Left lobe of liver (tissue), 2 donors: ENCODE measurements at regions not wholly inside any gene's neighbourhood (a gene's known extent, or its start where the extent isn't known, plus 50 kb on each side); places are given as distances from the start of the nearest gene placed in this dataset.
A peak's percentile ranks its signal among the peaks of the same experiment; 100 is the strongest.

Experiments
- ATAC-seq: fragments of 200-7000 bp; cut with Tn5 transposase; one replicate; pipeline ENCODE4 v1.9.1; 2020; ENCODE audit warnings: mild to moderate bottlenecking, moderate library complexity
- DNase-seq: peaks from one replicate; pipeline ENCODE4 v3.0.0-alpha.2; 2020; ENCODE audit warnings: low spot score
- donor health status: DM: no; HTN: no; CAD: no; lungs with moderate emphysema.
- donor health status: DM: no; HTN: yes; CAD: no.

GRCh38 chr16:10312784-10313724 is 72.8 kb upstream of the ATF7IP2 start:
- DNase-seq (no peak), ATAC-seq (peak; percentile 77)

DNA sequence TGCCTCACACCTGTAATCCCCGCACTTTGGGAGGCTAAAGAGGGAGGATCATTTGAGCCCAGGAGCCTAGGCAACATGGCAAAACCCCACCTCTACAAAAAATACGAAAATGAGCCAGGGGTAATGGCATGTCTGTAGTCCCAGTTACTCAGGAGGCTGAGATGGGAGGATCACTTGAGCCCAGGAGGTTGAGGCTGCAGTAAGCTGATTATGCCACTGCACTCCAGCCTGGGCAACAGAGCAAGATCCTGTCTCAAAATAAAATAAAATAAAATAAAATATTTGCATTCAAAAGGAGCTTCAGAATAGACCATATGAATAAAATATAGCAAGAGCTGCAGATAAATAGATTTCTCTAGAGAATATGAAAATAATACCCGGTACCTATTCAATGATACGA is 71.5 kb upstream of the ATF7IP2 start:
- DNase-seq = no peak

GRCh38 chr16:10314811-10315210 is 71.0 kb upstream of the ATF7IP2 start:
- ATAC-seq (peak; percentile 66), DNase-seq (no peak)

More for the DNA sequence above, 71.5 kb upstream of the ATF7IP2 start:
- no peak for ATAC-seq

- ATAC-seq = no peak
- DNase-seq = no peak
These were observed 68.3 kb upstream of the ATF7IP2 start for GRCh38 chr16:10317425-10318001.

- peak; percentile 89 for ATAC-seq
- DNase-seq = peak; percentile 65
These were observed 66.9 kb upstream of the ATF7IP2 start for GRCh38 chr16:10318798-10319500.

DNA sequence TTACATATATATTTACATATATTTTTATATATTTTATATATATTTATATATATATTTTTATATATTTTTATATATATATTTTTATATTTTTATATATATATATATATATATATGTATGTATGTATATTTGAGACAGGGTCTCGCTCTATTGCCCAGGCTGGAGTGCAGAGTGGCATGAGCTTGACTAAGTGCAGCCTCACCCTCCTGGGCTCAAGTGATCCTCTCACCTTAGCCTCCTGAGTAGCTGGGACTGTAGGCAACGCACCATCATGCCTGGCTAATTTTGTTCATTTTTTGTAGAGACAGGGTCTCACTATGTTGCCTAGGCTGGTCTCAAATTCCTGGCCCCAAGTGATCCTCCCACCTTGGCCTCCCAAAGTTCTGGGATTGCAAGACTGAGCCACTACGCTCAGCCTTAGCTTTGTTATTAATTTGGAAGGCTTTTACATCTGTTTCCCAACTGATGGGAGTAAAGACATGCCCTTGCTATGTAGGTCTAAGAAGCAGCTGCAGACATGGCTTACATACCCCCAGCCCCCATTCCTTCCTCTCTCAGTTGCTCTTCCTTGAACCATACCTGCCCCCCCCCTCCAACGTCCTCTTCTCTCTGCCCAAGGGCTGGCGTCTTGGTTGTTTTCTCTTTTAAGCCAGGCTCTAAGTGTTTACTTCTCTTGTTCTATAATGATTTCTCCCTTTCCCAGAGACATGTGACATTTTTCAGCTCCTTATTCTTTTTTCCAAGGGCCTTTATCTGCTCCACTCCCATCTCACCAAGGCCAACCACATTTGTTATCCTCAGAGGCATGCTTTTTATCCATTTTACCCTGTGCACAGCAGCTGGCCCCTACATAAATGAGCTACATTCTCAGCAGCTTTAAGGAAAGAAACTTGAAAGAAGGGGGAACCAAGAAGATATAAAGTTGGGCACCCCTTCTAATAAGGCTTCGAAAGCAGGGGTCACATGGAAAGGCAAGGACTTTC is 64.2 kb upstream of the ATF7IP2 start:
- no peak for ATAC-seq
- no peak for DNase-seq

- peak; percentile 29 for ATAC-seq
- no peak for DNase-seq
These were observed 62.9 kb upstream of the ATF7IP2 start for GRCh38 chr16:10322723-10323527.

DNA sequence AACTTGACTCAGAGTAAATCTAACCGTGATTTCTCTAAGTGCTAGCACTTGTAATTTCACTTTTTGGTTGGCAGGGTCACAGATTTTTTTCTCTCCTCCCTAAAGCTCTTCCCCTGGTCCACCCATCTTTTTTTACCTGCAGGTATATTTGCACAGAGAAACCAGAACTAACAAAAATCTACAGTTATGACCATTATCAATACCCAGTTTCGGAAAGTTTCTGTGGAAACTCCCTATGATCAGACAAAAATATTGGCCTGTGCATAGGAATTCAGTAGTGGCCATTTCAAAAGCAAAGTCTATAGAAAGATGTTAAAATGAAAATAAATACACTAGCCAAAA is 62.4 kb upstream of the ATF7IP2 start:
- DNase-seq = no peak
- ATAC-seq = no peak

- no peak for ATAC-seq
- DNase-seq = no peak
These were observed 61.7 kb upstream of the ATF7IP2 start for GRCh38 chr16:10324210-10324609.

GRCh38 chr16:10325783-10326543 is 59.9 kb upstream of the ATF7IP2 start:
- DNase-seq = no peak
- peak; percentile 41 for ATAC-seq

DNA sequence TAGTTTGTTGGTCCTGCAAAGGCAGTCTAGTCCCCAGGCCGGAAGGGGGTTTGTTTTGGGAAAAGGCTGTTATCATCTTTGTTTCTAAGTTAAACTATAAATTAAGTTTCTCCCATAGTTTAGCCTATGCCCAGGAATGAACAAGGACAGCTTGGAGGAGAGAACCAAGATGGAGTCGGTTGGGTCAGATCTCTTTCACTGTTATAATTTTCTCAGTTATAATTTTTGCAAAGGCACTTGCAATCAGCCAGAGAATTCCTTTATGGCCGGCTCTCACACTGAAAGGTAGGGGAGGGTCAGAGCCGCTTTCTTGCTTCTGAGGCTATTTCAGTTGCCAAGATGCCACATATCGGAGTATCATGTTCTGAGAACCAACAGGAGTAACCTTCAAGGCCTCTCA is 59.2 kb upstream of the ATF7IP2 start:
- DNase-seq (no peak), ATAC-seq (no peak)

DNA sequence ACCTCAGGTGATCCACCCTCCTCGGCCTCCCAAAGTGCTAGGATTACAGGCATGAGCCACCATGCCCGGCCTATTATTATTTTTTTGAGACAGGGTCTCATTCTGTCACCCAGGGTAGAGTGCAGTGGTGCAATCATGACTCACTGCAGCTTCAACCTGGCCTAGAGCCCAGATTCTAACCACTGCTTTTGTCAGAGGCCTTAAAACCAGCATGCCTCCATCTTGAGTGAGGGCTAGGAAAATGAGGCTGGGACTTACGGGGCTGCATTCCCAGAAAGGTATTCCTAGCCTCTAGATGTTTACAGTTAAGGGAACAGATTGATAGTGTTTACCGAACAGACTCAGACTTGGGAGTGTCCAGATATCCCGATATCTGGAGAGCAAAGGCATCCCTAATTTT is 57.6 kb upstream of the ATF7IP2 start:
- DNase-seq (peak; percentile 58), ATAC-seq (peak; percentile 74)

DNA sequence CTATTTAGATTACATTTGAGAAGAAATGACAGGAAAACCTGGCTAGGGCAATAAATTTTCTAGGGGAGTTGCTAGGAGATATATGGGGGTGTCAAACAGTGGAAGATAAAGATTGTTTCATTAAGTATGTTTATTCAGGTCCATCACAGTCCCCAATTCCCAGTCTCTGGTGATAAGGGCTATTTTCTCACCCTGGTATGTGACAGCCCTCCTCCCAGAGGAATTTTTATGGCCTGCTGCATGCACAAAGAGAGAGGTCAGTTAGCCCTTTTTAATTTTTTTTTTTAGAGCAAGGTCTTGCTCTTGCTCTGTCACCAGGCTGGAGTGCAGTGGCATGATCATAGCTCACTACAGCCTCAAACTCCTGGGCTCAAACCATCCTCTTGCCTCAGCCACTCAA is 53.6 kb upstream of the ATF7IP2 start:
- ATAC-seq (no peak), DNase-seq (no peak)

- ATAC-seq = no peak
- no peak for DNase-seq
These were observed 53.1 kb upstream of the ATF7IP2 start for GRCh38 chr16:10332775-10333174.

DNA sequence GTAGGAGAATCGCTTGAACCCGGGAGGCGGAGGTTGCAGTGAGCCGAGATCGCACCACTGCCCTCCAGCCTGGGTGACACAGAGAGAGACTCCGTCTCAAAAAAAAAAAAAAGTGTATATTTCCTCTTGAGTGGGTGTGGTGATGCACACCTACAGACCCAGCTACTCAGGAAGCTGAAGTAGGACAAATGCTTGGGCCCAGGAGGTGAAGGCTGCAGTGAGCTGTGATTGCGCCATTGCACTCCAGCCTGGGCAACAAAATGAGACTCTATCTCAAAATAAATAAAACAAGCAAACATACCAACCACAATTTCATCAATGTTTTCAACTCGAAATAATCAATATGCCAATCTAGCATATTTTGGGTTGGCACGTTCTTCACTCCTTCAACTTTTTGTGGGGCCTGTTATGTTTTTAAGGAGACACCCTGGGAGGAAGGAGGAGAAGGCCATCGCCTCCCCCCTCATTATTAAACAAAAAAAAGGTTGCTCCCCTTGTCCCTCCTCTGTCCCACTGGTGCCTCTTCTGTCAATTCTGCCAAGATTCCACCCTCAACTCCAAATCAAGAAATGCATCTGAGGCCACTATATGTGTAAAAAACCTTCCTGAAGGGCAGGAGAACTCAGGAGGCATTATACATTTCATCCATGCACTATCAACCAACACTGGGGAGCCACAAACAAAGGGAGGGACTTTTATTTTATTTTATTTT is 52.4 kb upstream of the ATF7IP2 start:
- peak; percentile 78 for ATAC-seq
- peak; percentile 84 for DNase-seq

DNA sequence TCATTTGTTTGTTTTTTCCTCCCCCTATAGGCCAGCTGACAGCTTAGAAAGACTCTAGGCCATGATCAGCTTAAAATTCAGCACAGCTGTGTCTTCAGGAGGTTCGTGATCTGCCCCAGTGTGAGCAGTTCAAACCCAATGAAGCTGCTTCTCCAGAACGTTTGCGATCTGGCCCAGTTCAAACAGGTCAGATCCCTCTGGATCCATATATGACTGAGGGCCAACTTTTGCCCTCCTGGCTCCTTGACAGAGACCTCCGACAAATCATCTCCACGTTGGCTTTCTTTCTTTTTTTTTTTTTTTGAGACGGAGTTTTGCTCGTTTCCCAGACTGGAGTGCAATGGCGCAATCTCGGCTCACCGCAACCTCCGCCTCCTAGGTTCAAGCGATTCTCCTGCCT is 50.2 kb upstream of the ATF7IP2 start:
- ATAC-seq (peak; percentile 28), DNase-seq (peak; percentile 57)
